Chondrocyte (in vitro differentiated cells): ENCODE measurements at regions not wholly inside any gene's neighbourhood (a gene's known extent, or its start where the extent isn't known, plus 50 kb on each side); places are given as distances from the start of the nearest gene placed in this dataset.

ENCODE experiments used
- DNase-seq: peaks from one replicate; pipeline ENCODE4 v3.0.0; 2021; ENCODE audit warnings: mixed read lengths, low spot score
- H3K27ac Mint-ChIP-seq: one replicate; pipeline ENCODE4 v1.8.0; 2021; ENCODE audit warnings: mild to moderate bottlenecking, moderate library complexity, mixed read lengths; ENCODE audit not compliant: unreplicated experiment
- H3K27me3 Mint-ChIP-seq: 2 replicates; pipeline ENCODE4 v1.8.0; 2021; ENCODE audit warnings: low read depth, mixed read lengths
- H3K36me3 Mint-ChIP-seq: 2 replicates; pipeline ENCODE4 v1.8.0; 2021; ENCODE audit warnings: low read depth, mixed read lengths
- H3K4me1 Mint-ChIP-seq: 2 replicates; pipeline ENCODE4 v1.8.0; 2021; ENCODE audit warnings: low read depth, mild to moderate bottlenecking, mixed read lengths
- H3K4me3 Mint-ChIP-seq: one replicate; pipeline ENCODE4 v1.8.0; 2021; ENCODE audit warnings: mild to moderate bottlenecking, moderate library complexity, mixed read lengths; ENCODE audit not compliant: unreplicated experiment
- H3K9me3 Mint-ChIP-seq: 2 replicates; pipeline ENCODE4 v1.8.0; 2021; ENCODE audit warnings: low read depth, mixed read lengths
- TF ChIP-seq, protein P1 (sequence below): fragments of 200-600 bp; sonication (generic); IDR thresholded peaks from 2 replicates; pipeline ENCODE4 v1.5.0; 2021; ENCODE audit warnings: antibody characterized with exemption, mild to moderate bottlenecking, moderate library complexity

DNA sequence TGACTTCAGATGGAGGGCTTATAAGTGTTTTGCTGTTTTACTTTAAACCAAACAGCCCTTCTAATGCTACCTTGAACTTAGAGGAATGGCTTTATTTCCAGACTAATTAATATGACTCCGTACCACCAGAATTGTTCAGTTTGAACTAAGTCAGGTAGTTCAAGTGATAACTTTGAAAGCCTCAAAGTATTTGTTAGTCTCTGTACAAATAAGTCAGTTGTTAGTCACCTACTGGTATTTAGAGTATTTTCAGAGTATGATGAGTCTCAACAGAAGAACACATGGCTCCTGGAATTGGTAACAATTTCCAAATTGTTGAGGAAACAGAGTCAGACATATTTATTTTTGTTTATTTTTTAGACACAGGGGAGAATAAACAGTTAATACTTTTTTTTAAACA is 381.8 kb upstream of the NRXN1 start:
- no peak for DNase-seq
- peaks cover 2% of the 10 kb centered on the region for H3K27me3 Mint-ChIP-seq
- H3K4me1 Mint-ChIP-seq = no peaks in the 10 kb centered on the region
- peaks cover 2% of the 10 kb centered on the region for H3K9me3 Mint-ChIP-seq
- H3K27ac Mint-ChIP-seq = no peak overlapping the region
- no peak overlapping the region for H3K4me3 Mint-ChIP-seq
- TF ChIP-seq, protein P1, sequence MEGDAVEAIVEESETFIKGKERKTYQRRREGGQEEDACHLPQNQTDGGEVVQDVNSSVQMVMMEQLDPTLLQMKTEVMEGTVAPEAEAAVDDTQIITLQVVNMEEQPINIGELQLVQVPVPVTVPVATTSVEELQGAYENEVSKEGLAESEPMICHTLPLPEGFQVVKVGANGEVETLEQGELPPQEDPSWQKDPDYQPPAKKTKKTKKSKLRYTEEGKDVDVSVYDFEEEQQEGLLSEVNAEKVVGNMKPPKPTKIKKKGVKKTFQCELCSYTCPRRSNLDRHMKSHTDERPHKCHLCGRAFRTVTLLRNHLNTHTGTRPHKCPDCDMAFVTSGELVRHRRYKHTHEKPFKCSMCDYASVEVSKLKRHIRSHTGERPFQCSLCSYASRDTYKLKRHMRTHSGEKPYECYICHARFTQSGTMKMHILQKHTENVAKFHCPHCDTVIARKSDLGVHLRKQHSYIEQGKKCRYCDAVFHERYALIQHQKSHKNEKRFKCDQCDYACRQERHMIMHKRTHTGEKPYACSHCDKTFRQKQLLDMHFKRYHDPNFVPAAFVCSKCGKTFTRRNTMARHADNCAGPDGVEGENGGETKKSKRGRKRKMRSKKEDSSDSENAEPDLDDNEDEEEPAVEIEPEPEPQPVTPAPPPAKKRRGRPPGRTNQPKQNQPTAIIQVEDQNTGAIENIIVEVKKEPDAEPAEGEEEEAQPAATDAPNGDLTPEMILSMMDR = no peak
- H3K36me3 Mint-ChIP-seq = no peaks in the 10 kb centered on the region

DNA sequence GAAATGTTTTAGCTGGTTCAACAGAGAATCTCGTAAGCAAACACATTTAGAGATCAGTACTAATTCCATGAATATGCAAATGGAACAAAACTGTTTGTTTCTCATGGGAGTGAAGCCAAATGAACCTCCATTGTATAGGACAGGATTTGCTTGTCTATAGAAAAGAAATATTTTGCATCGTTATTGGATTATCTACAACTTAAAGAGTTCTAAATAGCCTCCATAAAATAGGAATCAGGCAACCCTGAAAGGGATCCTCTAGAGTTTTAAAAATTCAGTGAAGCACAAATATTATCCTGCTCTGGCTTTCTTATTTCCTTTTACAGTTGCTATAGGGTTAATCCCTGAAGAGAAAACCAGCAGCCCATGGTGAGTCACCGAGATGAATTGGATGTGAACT is 378.4 kb upstream of the NRXN1 start:
- no peak for DNase-seq
- no peaks in the 10 kb centered on the region for H3K4me1 Mint-ChIP-seq

DNA sequence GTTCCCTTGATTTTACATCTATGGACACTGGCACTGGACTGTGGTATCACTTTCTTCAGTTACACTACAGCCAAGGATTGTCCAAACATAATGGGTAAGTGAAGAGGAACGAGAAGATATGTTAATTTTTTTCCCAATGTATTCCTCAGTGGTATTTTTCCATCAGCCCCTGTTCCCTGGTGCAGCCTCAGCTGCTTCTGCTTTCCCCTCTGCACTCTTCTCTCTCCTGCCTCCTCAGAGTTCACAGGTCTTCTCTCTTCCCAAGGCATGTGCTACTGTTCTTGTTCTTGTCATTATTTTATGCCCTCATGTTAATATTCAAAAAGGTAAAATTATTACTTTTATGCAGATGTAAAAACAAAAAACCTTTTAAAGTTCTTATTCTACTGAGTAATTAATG is 378.0 kb upstream of the NRXN1 start:
- Mint-ChIP-seq H3K4me3 (no peak overlapping the region), H3K9me3 (peaks cover 16% of the 10 kb centered on the region), H3K36me3 (no peaks in the 10 kb centered on the region), H3K27ac (no peak overlapping the region), H3K4me1 (no peaks in the 10 kb centered on the region), H3K27me3 (peaks cover 2% of the 10 kb centered on the region)
- TF ChIP-seq, protein P1 = no peak
- DNase-seq = no peak

More for the DNA sequence above, 378.4 kb upstream of the NRXN1 start:
- Mint-ChIP-seq H3K27me3 (peaks cover 2% of the 10 kb centered on the region), H3K36me3 (no peaks in the 10 kb centered on the region), H3K27ac (no peak overlapping the region), H3K4me3 (no peak overlapping the region), H3K9me3 (peaks cover 16% of the 10 kb centered on the region)
- TF ChIP-seq, protein P1 = no peak

DNA sequence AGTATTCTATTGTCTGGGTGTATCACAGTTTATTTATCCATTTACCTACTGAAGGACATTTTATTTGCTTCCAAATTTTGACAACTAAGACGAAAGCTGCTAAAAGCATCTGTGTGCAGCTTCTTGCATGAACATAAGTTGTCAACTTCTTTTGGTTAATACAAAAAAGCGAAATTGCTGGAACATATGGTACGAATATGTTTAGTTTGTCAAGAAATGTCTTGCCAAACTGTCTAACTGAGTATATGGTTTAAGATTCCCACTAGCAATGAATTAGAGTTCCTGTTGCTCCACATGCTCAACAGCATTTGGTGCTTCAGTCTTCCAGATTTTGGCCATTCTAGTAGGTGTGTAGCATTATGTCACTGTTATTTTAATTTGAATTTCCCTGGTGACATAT is 372.3 kb upstream of the NRXN1 start:
- no peak overlapping the region for H3K4me3 Mint-ChIP-seq
- H3K27me3 Mint-ChIP-seq = peaks cover 2% of the 10 kb centered on the region
- no peaks in the 10 kb centered on the region for H3K36me3 Mint-ChIP-seq
- H3K27ac Mint-ChIP-seq = no peak overlapping the region
- H3K9me3 Mint-ChIP-seq = peaks cover 20% of the 10 kb centered on the region
- H3K4me1 Mint-ChIP-seq = no peaks in the 10 kb centered on the region
- no peak for DNase-seq
- TF ChIP-seq, protein P1 = no peak

DNA sequence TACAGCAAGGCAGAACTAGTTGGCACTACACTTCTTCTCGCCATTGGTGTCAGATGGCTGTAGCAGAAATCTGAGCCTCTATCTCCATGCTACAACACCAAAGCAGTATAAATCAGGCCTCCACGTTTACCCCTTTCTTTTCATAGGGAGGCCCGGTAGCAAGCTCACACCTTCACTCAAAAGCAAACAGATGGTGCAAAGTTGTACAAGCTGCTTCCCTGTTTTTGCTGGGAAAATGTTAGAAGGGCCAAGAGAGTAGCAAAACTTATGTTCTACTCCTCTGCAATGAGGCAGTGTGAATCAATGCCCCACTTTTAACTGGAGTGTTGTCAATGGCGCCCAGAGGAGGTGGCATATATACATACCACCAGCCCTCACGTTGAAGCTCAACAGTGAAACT is 369.6 kb upstream of the NRXN1 start:
- Mint-ChIP-seq H3K36me3 (no peaks in the 10 kb centered on the region), H3K27ac (no peak overlapping the region), H3K4me1 (no peaks in the 10 kb centered on the region), H3K9me3 (peaks cover 13% of the 10 kb centered on the region), H3K4me3 (no peak overlapping the region), H3K27me3 (no peaks in the 10 kb centered on the region)
- TF ChIP-seq, protein P1 = no peak
- DNase-seq = no peak
